A172 (cell line): ENCODE measurements at regions not wholly inside any gene's neighbourhood (a gene's known extent, or its start where the extent isn't known, plus 50 kb on each side); places are given as distances from the start of the nearest gene placed in this dataset.

Experiments used
- DNase-seq: peaks from one replicate; pipeline ENCODE4 v3.0.0-alpha.2; 2015; ENCODE audit warnings: low spot score

GRCh38 chr3:40817017-40817416, 292.3 kb downstream of the ZNF621 start:
- no peak for DNase-seq

- no peak for DNase-seq
Measured at GRCh38 chr3:40821315-40821714, 296.6 kb downstream of the ZNF621 start.

GRCh38 chr3:40827226-40827625, 302.5 kb downstream of the ZNF621 start:
- DNase-seq = no peak

GRCh38 chr3:40827942-40828688, 303.4 kb downstream of the ZNF621 start:
- DNase-seq = no peak

GRCh38 chr3:40828741-40829415, 304.1 kb downstream of the ZNF621 start:
- DNase-seq = no peak

GRCh38 chr3:40829876-40830275, 305.1 kb downstream of the ZNF621 start:
- no peak for DNase-seq

- no peak for DNase-seq
Measured at GRCh38 chr3:40837300-40837699, 312.5 kb downstream of the ZNF621 start.

GRCh38 chr3:40841131-40841530, 316.4 kb downstream of the ZNF621 start:
- no peak for DNase-seq

GRCh38 chr3:40841570-40842109, 316.9 kb downstream of the ZNF621 start:
- no peak for DNase-seq

GRCh38 chr3:40842714-40843113, 318.0 kb downstream of the ZNF621 start:
- no peak for DNase-seq

GRCh38 chr3:40843208-40843624, 318.5 kb downstream of the ZNF621 start:
- no peak for DNase-seq

GRCh38 chr3:40843851-40844548, 319.2 kb downstream of the ZNF621 start:
- DNase-seq = no peak

GRCh38 chr3:40844896-40845295, 320.1 kb downstream of the ZNF621 start:
- DNase-seq = no peak

GRCh38 chr3:40845447-40845846, 320.7 kb downstream of the ZNF621 start:
- DNase-seq = no peak

- DNase-seq = no peak
Measured at GRCh38 chr3:40845916-40846315, 321.2 kb downstream of the ZNF621 start.

- DNase-seq = no peak
Measured at GRCh38 chr3:40846451-40846850, 321.7 kb downstream of the ZNF621 start.

- peak; percentile 55 for DNase-seq
Measured at GRCh38 chr3:40847551-40847992, 322.8 kb downstream of the ZNF621 start.

- no peak for DNase-seq
Measured at GRCh38 chr3:40848421-40848820, 323.7 kb downstream of the ZNF621 start.

GRCh38 chr3:40850861-40851260, 326.1 kb downstream of the ZNF621 start:
- DNase-seq = no peak

GRCh38 chr3:40851836-40852235, 327.1 kb downstream of the ZNF621 start:
- DNase-seq = no peak

GRCh38 chr3:40852712-40853111, 328.0 kb downstream of the ZNF621 start:
- no peak for DNase-seq

GRCh38 chr3:40853474-40853873, 328.7 kb downstream of the ZNF621 start:
- DNase-seq = no peak
